Gastrocnemius medialis (tissue), 4 donors: ENCODE measurements at regions not wholly inside any gene's neighbourhood (a gene's known extent, or its start where the extent isn't known, plus 50 kb on each side); places are given as distances from the start of the nearest gene placed in this dataset.

Experiments
- CTCF ChIP-seq, 5 experiments: fragments of 450-650 bp in 3 of 5; fragments of 200-600 bp in 2 of 5; sonication (generic) in 2 of 5; IDR thresholded peaks in 4 of 5; conservative IDR thresholded peaks in 1 of 5; 1 replicate in 4 of 5; 2 replicates in 1 of 5; pipeline ENCODE4 v1.5.1; 2016 to 2019; ENCODE audit warnings: antibody characterized with exemption in 5 of 5, mild to moderate bottlenecking in 3 of 5, moderate library complexity in 3 of 5
- POLR2A ChIP-seq, 2 donors: fragments of 450-650 bp; IDR thresholded peaks; one replicate each; pipeline ENCODE4 v1.6.1; 2017; ENCODE audit warnings: antibody characterized with exemption in 2 of 2, mild to moderate bottlenecking in 2 of 2, moderate library complexity in 2 of 2

GRCh38 chr13:71219698-71220415, 647.1 kb downstream of the DACH1 start:
- TF ChIP-seq POLR2A (IDR thresholded peaks at IDR 0.05) = no peak
- no peak for TF ChIP-seq CTCF (IDR thresholded peaks at IDR 0.05 in 4 of 5, conservative IDR thresholded peaks at IDR 0.05 in 1 of 5)
